ENCODE measurements at regions not wholly inside any gene's neighbourhood (a gene's known extent, or its start where the extent isn't known, plus 50 kb on each side); places are given as distances from the start of the nearest gene placed in this dataset.

- Histone ChIP-seq H3K36me3 (ENCODE audit: insufficient read depth, low read length) (no peaks in the 10 kb centered on the region), H3K27ac (ENCODE audit: low read depth, low read length) (no peak overlapping the region), H3K27me3 (ENCODE audit: insufficient read depth, low read length) (no peaks in the 10 kb centered on the region), H3K9me3 (ENCODE audit: control insufficient read depth in 1 of 2, low read length in 2 of 2) (no peaks in the 10 kb centered on the region), H3K4me1 (ENCODE audit: insufficient read depth, low read length) (no peaks in the 10 kb centered on the region), H3K4me3 (ENCODE audit: low read length in 2 of 2) (no peak overlapping the region)
- Mint-ChIP-seq H3K9me3 (peaks cover 0 to 5% (median 0%) of the 10 kb centered on the region in 8 donors), H3K4me1 (no peaks in the 10 kb centered on the region), H3K36me3 (no peaks in the 10 kb centered on the region), H3K27ac (no peak overlapping the region), H3K4me3 (no peak overlapping the region), H3K27me3 (peaks cover 0 to 3% of the 10 kb centered on the region in 2 donors)
- ChIA-PET CTCF (ENCODE audit: partially characterized antibody) (no interaction called here), POLR2A (ENCODE audit: partially characterized antibody) (no interaction called here)
- DNase-seq: no peak
- intact Hi-C loops (cut with micrococcal nuclease): no loop called here
Observed at GRCh38 chr17:71909155-71909554, 211.7 kb upstream of the SOX9 start.

- H3K4me1 ChIP-seq (ENCODE audit: insufficient read depth, low read length): no peaks in the 10 kb centered on the region
- Mint-ChIP-seq H3K27me3 (peaks cover 0 to 3% of the 10 kb centered on the region in 2 donors), H3K36me3 (no peaks in the 10 kb centered on the region), H3K9me3 (peaks cover 0 to 4% (median 2%) of the 10 kb centered on the region in 8 donors), H3K27ac (peak overlapping the region in 1 of 7 donors; percentile 0), H3K4me1 (no peaks in the 10 kb centered on the region), H3K4me3 (no peak overlapping the region)
- no peak overlapping the region for H3K4me3 ChIP-seq (ENCODE audit: low read length in 2 of 2)
- intact Hi-C loops (cut with micrococcal nuclease): no loop called here
- H3K36me3 ChIP-seq (ENCODE audit: insufficient read depth, low read length): no peaks in the 10 kb centered on the region
- ChIA-PET POLR2A (ENCODE audit: partially characterized antibody) (no interaction called here), CTCF (ENCODE audit: partially characterized antibody) (no interaction called here)
- no peak for DNase-seq
- no peak overlapping the region for H3K27ac ChIP-seq (ENCODE audit: low read depth, low read length)
- H3K9me3 ChIP-seq (ENCODE audit: control insufficient read depth in 1 of 2, low read length in 2 of 2): no peaks in the 10 kb centered on the region
- no peaks in the 10 kb centered on the region for H3K27me3 ChIP-seq (ENCODE audit: insufficient read depth, low read length)
Observed at GRCh38 chr17:71910002-71910401, 210.8 kb upstream of the SOX9 start.

GRCh38 chr17:71914042-71914441, 206.8 kb upstream of the SOX9 start:
- Histone ChIP-seq H3K27me3 (ENCODE audit: insufficient read depth, low read length) (no peaks in the 10 kb centered on the region), H3K27ac (ENCODE audit: low read depth, low read length) (no peak overlapping the region), H3K4me3 (ENCODE audit: low read length in 2 of 2) (no peak overlapping the region), H3K36me3 (ENCODE audit: insufficient read depth, low read length) (no peaks in the 10 kb centered on the region), H3K4me1 (ENCODE audit: insufficient read depth, low read length) (no peaks in the 10 kb centered on the region), H3K9me3 (ENCODE audit: control insufficient read depth in 1 of 2, low read length in 2 of 2) (no peaks in the 10 kb centered on the region)
- Mint-ChIP-seq H3K27ac (no peak overlapping the region), H3K4me3 (no peak overlapping the region), H3K4me1 (no peaks in the 10 kb centered on the region), H3K36me3 (no peaks in the 10 kb centered on the region), H3K9me3 (peaks cover 0 to 4% (median 3%) of the 10 kb centered on the region in 8 donors), H3K27me3 (peaks cover 0 to 3% of the 10 kb centered on the region in 2 donors)
- ChIA-PET POLR2A (ENCODE audit: partially characterized antibody) (no interaction called here), CTCF (ENCODE audit: partially characterized antibody) (no interaction called here)
- intact Hi-C loops (cut with micrococcal nuclease): no loop called here
- no peak for DNase-seq

- Mint-ChIP-seq H3K36me3 (no peaks in the 10 kb centered on the region), H3K4me1 (no peaks in the 10 kb centered on the region), H3K27ac (no peak overlapping the region), H3K27me3 (peaks cover 0 to 3% of the 10 kb centered on the region in 2 donors), H3K4me3 (no peak overlapping the region), H3K9me3 (peaks cover 0 to 4% (median 2%) of the 10 kb centered on the region in 8 donors)
- Histone ChIP-seq H3K36me3 (ENCODE audit: insufficient read depth, low read length) (no peaks in the 10 kb centered on the region), H3K27ac (ENCODE audit: low read depth, low read length) (no peak overlapping the region), H3K4me3 (ENCODE audit: low read length in 2 of 2) (no peak overlapping the region), H3K9me3 (ENCODE audit: control insufficient read depth in 1 of 2, low read length in 2 of 2) (no peaks in the 10 kb centered on the region), H3K4me1 (ENCODE audit: insufficient read depth, low read length) (no peaks in the 10 kb centered on the region), H3K27me3 (ENCODE audit: insufficient read depth, low read length) (no peaks in the 10 kb centered on the region)
- POLR2A ChIA-PET (ENCODE audit: partially characterized antibody): no interaction called here
- intact Hi-C loops (cut with micrococcal nuclease): no loop called here
- CTCF ChIA-PET (ENCODE audit: partially characterized antibody): no interaction called here
- no peak for DNase-seq
Observed at GRCh38 chr17:71914812-71915211, 206.0 kb upstream of the SOX9 start.

GRCh38 chr17:71917715-71918114, 203.1 kb upstream of the SOX9 start:
- Histone ChIP-seq H3K36me3 (ENCODE audit: insufficient read depth, low read length) (no peaks in the 10 kb centered on the region), H3K27me3 (ENCODE audit: insufficient read depth, low read length) (no peaks in the 10 kb centered on the region), H3K27ac (ENCODE audit: low read depth, low read length) (no peak overlapping the region), H3K4me1 (ENCODE audit: insufficient read depth, low read length) (no peaks in the 10 kb centered on the region), H3K4me3 (ENCODE audit: low read length in 2 of 2) (no peak overlapping the region), H3K9me3 (ENCODE audit: control insufficient read depth in 1 of 2, low read length in 2 of 2) (no peaks in the 10 kb centered on the region)
- Mint-ChIP-seq H3K36me3 (no peaks in the 10 kb centered on the region), H3K4me3 (no peak overlapping the region), H3K27ac (no peak overlapping the region), H3K4me1 (peaks cover 0 to 5% (median 2%) of the 10 kb centered on the region in 4 donors), H3K27me3 (no peaks in the 10 kb centered on the region), H3K9me3 (peaks cover 0 to 8% (median 3%) of the 10 kb centered on the region in 8 donors)
- intact Hi-C loops (cut with micrococcal nuclease): no loop called here
- CTCF ChIA-PET (ENCODE audit: partially characterized antibody): no interaction called here
- DNase-seq: no peak
- POLR2A ChIA-PET (ENCODE audit: partially characterized antibody): no interaction called here

- intact Hi-C loops (cut with micrococcal nuclease): no loop called here
- H3K27ac Mint-ChIP-seq: no peak overlapping the region
- DNase-seq: no peak
Observed at GRCh38 chr17:71919186-71919585, 201.6 kb upstream of the SOX9 start.

GRCh38 chr17:71919896-71920295, 200.9 kb upstream of the SOX9 start:
- H3K27ac Mint-ChIP-seq: no peak overlapping the region
- no peaks in the 10 kb centered on the region for H3K36me3 Mint-ChIP-seq
- H3K27me3 ChIP-seq (ENCODE audit: insufficient read depth, low read length): no peaks in the 10 kb centered on the region
- peaks cover 0 to 5% (median 2%) of the 10 kb centered on the region in 4 donors for H3K4me1 Mint-ChIP-seq
- no peaks in the 10 kb centered on the region for H3K9me3 ChIP-seq (ENCODE audit: control insufficient read depth in 1 of 2, low read length in 2 of 2)
- no peak overlapping the region for H3K27ac ChIP-seq (ENCODE audit: low read depth, low read length)
- H3K4me1 ChIP-seq (ENCODE audit: insufficient read depth, low read length): no peaks in the 10 kb centered on the region
- POLR2A ChIA-PET (ENCODE audit: partially characterized antibody): no interaction called here
- intact Hi-C loops (cut with micrococcal nuclease): no loop called here
- no peak overlapping the region for H3K4me3 Mint-ChIP-seq
- DNase-seq: no peak
- no peak overlapping the region for H3K4me3 ChIP-seq (ENCODE audit: low read length in 2 of 2)
- no peaks in the 10 kb centered on the region for H3K36me3 ChIP-seq (ENCODE audit: insufficient read depth, low read length)
- peaks cover 0 to 8% (median 2%) of the 10 kb centered on the region in 8 donors for H3K9me3 Mint-ChIP-seq
- CTCF ChIA-PET (ENCODE audit: partially characterized antibody): no interaction called here
- no peaks in the 10 kb centered on the region for H3K27me3 Mint-ChIP-seq

More at GRCh38 chr17:71919186-71919585, 201.6 kb upstream of the SOX9 start:
- ChIA-PET POLR2A (ENCODE audit: partially characterized antibody) (no interaction called here), CTCF (ENCODE audit: partially characterized antibody) (no interaction called here)
- Histone ChIP-seq H3K9me3 (ENCODE audit: control insufficient read depth in 1 of 2, low read length in 2 of 2) (no peaks in the 10 kb centered on the region), H3K27ac (ENCODE audit: low read depth, low read length) (no peak overlapping the region), H3K4me3 (ENCODE audit: low read length in 2 of 2) (no peak overlapping the region), H3K36me3 (ENCODE audit: insufficient read depth, low read length) (no peaks in the 10 kb centered on the region), H3K27me3 (ENCODE audit: insufficient read depth, low read length) (no peaks in the 10 kb centered on the region), H3K4me1 (ENCODE audit: insufficient read depth, low read length) (no peaks in the 10 kb centered on the region)
- Mint-ChIP-seq H3K9me3 (peaks cover 0 to 8% (median 3%) of the 10 kb centered on the region in 8 donors), H3K36me3 (no peaks in the 10 kb centered on the region), H3K27me3 (no peaks in the 10 kb centered on the region), H3K4me3 (no peak overlapping the region), H3K4me1 (peaks cover 0 to 5% (median 2%) of the 10 kb centered on the region in 4 donors)

- peak; percentile 1 to 36 (median 20) for DNase-seq
- Mint-ChIP-seq H3K9me3 (peaks cover 0 to 12% (median under 1%) of the 10 kb centered on the region in 8 donors), H3K4me3 (peak overlapping the region in 1 of 8 donors; percentile 9), H3K27me3 (no peaks in the 10 kb centered on the region), H3K36me3 (no peaks in the 10 kb centered on the region), H3K4me1 (peaks cover 0 to 5% (median 2%) of the 10 kb centered on the region in 4 donors), H3K27ac (peak overlapping the region in 1 of 7 donors; percentile 70)
- no peaks in the 10 kb centered on the region for H3K27me3 ChIP-seq (ENCODE audit: insufficient read depth, low read length)
- intact Hi-C loops (cut with micrococcal nuclease): no loop called here
- H3K9me3 ChIP-seq (ENCODE audit: control insufficient read depth in 1 of 2, low read length in 2 of 2): no peaks in the 10 kb centered on the region
- H3K4me3 ChIP-seq (ENCODE audit: low read length in 2 of 2): no peak overlapping the region
- H3K36me3 ChIP-seq (ENCODE audit: insufficient read depth, low read length): no peaks in the 10 kb centered on the region
- POLR2A ChIA-PET (ENCODE audit: partially characterized antibody): no interaction called here
- no peaks in the 10 kb centered on the region for H3K4me1 ChIP-seq (ENCODE audit: insufficient read depth, low read length)
- no peak overlapping the region for H3K27ac ChIP-seq (ENCODE audit: low read depth, low read length)
- CTCF ChIA-PET (ENCODE audit: partially characterized antibody): no interaction called here
Observed at GRCh38 chr17:71921796-71922195, 199.0 kb upstream of the SOX9 start.

Measured in CD4-positive, alpha-beta memory T cell (primary cell).